Endodermal cell (in vitro differentiated cells): ENCODE measurements at regions not wholly inside any gene's neighbourhood (a gene's known extent, or its start where the extent isn't known, plus 50 kb on each side); places are given as distances from the start of the nearest gene placed in this dataset.
A peak's percentile ranks its signal among the peaks of the same experiment; 100 is the strongest.
"Not testable (repeated sequence)": the region's sequence is repeated elsewhere in the genome, so short reads cannot be mapped to it uniquely, and the experiment has no call there.

Source experiments
- DNase-seq: peaks from one replicate; pipeline ENCODE4 v3.0.0-alpha.2; 2017
- H3K27ac ChIP-seq: 2 replicates; pipeline ENCODE4 v1.5.1; 2013; ENCODE audit warnings: mild to moderate bottlenecking, low read depth, low read length, moderate library complexity
- H3K27me3 ChIP-seq: 2 replicates; pipeline ENCODE4 v1.6.1; 2013; ENCODE audit warnings: mild to moderate bottlenecking, low read length, moderate library complexity; ENCODE audit not compliant: insufficient read depth, control insufficient read depth, poor library complexity, severe bottlenecking
- H3K36me3 ChIP-seq: 2 replicates; pipeline ENCODE4 v1.7.0; 2013; ENCODE audit warnings: mild to moderate bottlenecking, low read length, moderate library complexity; ENCODE audit not compliant: control insufficient read depth, insufficient read depth
- H3K4me1 ChIP-seq: one replicate; pipeline ENCODE4 v1.7.0; 2013; ENCODE audit warnings: low read length; ENCODE audit not compliant: control insufficient read depth, insufficient read depth
- H3K4me3 ChIP-seq: 2 replicates; pipeline ENCODE4 v1.5.1; 2013; ENCODE audit warnings: mild to moderate bottlenecking, low read length, moderate library complexity
- H3K9ac ChIP-seq: 2 replicates; pipeline ENCODE4 v1.6.1; 2013; ENCODE audit warnings: mild to moderate bottlenecking, low read length, moderate library complexity; ENCODE audit not compliant: poor library complexity, severe bottlenecking; ENCODE audit errors: extremely low read depth
- H3K9me3 ChIP-seq: 2 replicates; pipeline ENCODE4 v1.6.1; 2013; ENCODE audit warnings: mild to moderate bottlenecking, low read length, moderate library complexity; ENCODE audit not compliant: control insufficient read depth
- H3K27ac Mint-ChIP-seq: 2 replicates; pipeline ENCODE4 v1.8.0; 2020; ENCODE audit warnings: mixed read lengths
- H3K27me3 Mint-ChIP-seq: 2 replicates; pipeline ENCODE4 v1.8.0; 2021; ENCODE audit warnings: mild to moderate bottlenecking, mixed read lengths; ENCODE audit not compliant: insufficient read depth
- H3K36me3 Mint-ChIP-seq: 2 replicates; pipeline ENCODE4 v1.8.0; 2020; ENCODE audit warnings: low read depth, mixed read lengths
- H3K4me1 Mint-ChIP-seq: 2 replicates; pipeline ENCODE4 v1.8.0; 2020; ENCODE audit warnings: mixed read lengths
- H3K4me3 Mint-ChIP-seq: 2 replicates; pipeline ENCODE4 v1.8.0; 2020; ENCODE audit warnings: mild to moderate bottlenecking, moderate library complexity, mixed read lengths
- H3K9me3 Mint-ChIP-seq: 2 replicates; pipeline ENCODE4 v1.8.0; 2020; ENCODE audit warnings: mild to moderate bottlenecking, mixed read lengths
- WGBS, 2 experiments: methylation state at CpG; one replicate each; pipeline versions ENCODE4 v1.1.5 to v1.1.7; 2013; ENCODE audit warnings: missing lambda C conversion rate in 2 of 2, mixed read lengths in 1 of 2; ENCODE audit not compliant: insufficient coverage in 1 of 2, insufficient read length in 1 of 2; 5-methylcytosine and 5-hydroxymethylcytosine counted together
- TF ChIP-seq, protein P1 (sequence below): fragments of 200-600 bp; sonication (generic); conservative IDR thresholded peaks from 2 replicates; pipeline ENCODE4 v1.5.0; 2021; ENCODE audit warnings: antibody characterized with exemption, mild to moderate bottlenecking

DNA sequence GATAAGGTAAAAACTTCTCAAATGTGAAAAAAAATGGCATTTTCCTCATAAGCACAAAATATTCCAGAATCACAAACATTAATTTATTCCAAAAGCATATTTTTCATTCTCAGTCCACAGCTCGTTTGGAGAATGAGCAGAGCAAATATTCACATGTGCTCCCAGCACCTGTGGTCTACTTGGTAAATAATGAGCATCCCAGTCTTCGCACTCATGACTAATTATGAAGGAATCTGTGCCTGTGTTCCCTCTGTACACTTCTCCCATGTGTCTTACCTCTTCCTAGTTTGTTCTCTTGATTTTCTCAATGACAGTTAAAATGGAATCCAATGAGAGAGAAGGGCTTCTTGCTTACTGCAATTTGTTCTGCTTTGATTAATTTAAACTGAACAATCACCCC is 671.0 kb upstream of the SOX11 start:
- WGBS, 2 experiments, result 92 to 100% methylated on average over 1 to 2 of the region's 2 CpGs
- no peak overlapping the region for H3K4me3 ChIP-seq
- no peak overlapping the region for H3K27ac Mint-ChIP-seq
- peaks cover 29% of the 10 kb centered on the region for H3K4me1 Mint-ChIP-seq
- peaks cover 9% of the 10 kb centered on the region for H3K4me1 ChIP-seq
- TF ChIP-seq, protein P1, sequence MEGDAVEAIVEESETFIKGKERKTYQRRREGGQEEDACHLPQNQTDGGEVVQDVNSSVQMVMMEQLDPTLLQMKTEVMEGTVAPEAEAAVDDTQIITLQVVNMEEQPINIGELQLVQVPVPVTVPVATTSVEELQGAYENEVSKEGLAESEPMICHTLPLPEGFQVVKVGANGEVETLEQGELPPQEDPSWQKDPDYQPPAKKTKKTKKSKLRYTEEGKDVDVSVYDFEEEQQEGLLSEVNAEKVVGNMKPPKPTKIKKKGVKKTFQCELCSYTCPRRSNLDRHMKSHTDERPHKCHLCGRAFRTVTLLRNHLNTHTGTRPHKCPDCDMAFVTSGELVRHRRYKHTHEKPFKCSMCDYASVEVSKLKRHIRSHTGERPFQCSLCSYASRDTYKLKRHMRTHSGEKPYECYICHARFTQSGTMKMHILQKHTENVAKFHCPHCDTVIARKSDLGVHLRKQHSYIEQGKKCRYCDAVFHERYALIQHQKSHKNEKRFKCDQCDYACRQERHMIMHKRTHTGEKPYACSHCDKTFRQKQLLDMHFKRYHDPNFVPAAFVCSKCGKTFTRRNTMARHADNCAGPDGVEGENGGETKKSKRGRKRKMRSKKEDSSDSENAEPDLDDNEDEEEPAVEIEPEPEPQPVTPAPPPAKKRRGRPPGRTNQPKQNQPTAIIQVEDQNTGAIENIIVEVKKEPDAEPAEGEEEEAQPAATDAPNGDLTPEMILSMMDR, result no peak
- H3K36me3 Mint-ChIP-seq, result no peaks in the 10 kb centered on the region
- H3K9ac ChIP-seq, result no peak overlapping the region
- H3K4me3 Mint-ChIP-seq, result no peak overlapping the region
- no peak for DNase-seq
- H3K36me3 ChIP-seq, result no peaks in the 10 kb centered on the region
- H3K27ac ChIP-seq, result no peak overlapping the region
- H3K27me3 ChIP-seq, result no peaks in the 10 kb centered on the region
- H3K9me3 Mint-ChIP-seq, result peaks cover 23% of the 10 kb centered on the region
- H3K27me3 Mint-ChIP-seq, result no peaks in the 10 kb centered on the region
- peaks cover 11% of the 10 kb centered on the region for H3K9me3 ChIP-seq

DNA sequence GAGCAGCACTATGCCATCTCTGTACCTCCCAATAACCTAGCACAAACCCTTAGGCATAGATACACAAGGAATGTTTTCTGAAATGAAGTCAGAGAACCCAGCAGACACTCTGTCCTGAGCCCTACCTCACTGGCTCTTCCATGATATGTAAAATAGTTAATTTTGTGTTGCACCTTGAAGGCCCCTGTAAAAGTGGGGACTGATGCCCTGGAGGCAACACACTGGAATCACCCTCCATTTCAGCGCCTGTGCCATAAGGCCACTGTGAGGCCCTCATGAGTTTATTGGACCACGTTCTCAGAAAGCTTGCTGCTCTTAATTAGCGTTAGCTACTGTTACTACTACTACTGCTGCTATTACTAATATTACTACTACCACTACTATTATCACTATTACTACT is 670.1 kb upstream of the SOX11 start:
- no peaks in the 10 kb centered on the region for H3K36me3 Mint-ChIP-seq
- Histone ChIP-seq H3K27ac (no peak overlapping the region), H3K27me3 (no peaks in the 10 kb centered on the region), H3K9ac (no peak overlapping the region), H3K36me3 (no peaks in the 10 kb centered on the region), H3K4me1 (peaks cover 9% of the 10 kb centered on the region), H3K9me3 (peaks cover 11% of the 10 kb centered on the region), H3K4me3 (peak overlapping the region; percentile 42)
- peaks cover 29% of the 10 kb centered on the region for H3K4me1 Mint-ChIP-seq
- 93 to 94% methylated on average over 2 to 3 of the region's 3 CpGs for WGBS, 2 experiments
- peaks cover 23% of the 10 kb centered on the region for H3K9me3 Mint-ChIP-seq
- DNase-seq, result no peak
- H3K27ac Mint-ChIP-seq, result no peak overlapping the region
- no peaks in the 10 kb centered on the region for H3K27me3 Mint-ChIP-seq
- TF ChIP-seq, protein P1, result peak; percentile 20
- no peak overlapping the region for H3K4me3 Mint-ChIP-seq

DNA sequence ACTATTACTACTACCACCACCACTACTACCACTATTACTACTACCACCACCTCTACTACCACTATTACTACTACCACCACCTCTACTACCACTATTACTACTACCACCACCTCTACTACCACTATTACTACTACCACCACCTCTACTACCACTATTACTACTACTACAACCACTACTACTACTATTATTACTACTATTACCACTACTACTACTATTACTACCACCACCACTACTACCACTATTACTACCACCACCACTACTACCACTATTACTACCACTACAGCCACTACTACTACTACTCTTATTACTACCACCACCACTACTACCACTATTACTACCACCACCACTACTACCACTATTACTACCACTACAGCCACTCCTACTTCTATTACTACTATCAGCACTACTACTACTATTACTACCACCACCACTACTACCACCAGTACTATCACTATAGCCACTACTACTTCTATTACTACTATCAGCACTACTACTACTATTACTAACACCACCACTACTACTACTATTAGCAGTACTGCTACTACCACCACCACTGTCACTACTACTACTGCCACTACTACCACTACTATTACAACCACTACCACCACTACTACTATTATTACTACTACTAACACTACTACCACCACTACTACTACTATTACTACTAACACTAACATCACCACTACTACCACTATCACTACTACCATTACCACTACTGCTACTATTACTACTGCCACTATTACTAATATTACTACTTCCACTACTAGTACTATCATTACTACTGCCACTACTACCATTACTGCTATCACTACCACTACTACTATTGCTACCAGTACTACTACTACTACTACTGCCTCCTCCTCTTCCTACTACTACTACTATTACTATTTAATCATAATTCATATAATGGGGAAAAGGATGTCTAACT is 669.2 kb upstream of the SOX11 start:
- H3K27me3 Mint-ChIP-seq, H3K4me1 ChIP-seq, H3K36me3 ChIP-seq, H3K9ac ChIP-seq, H3K27ac Mint-ChIP-seq, H3K27me3 ChIP-seq, H3K36me3 Mint-ChIP-seq, H3K27ac ChIP-seq, DNase-seq, H3K4me3 Mint-ChIP-seq: not testable (repeated sequence)
- peaks cover 11% of the 10 kb centered on the region for H3K9me3 ChIP-seq
- H3K4me1 Mint-ChIP-seq, result peaks cover 21% of the 10 kb centered on the region
- H3K4me3 ChIP-seq, result peak overlapping the region; percentile 42
- H3K9me3 Mint-ChIP-seq, result peaks cover 23% of the 10 kb centered on the region
